HL-60 (cell line): ENCODE measurements at regions not wholly inside any gene's neighbourhood (a gene's known extent, or its start where the extent isn't known, plus 50 kb on each side); places are given as distances from the start of the nearest gene placed in this dataset.

ENCODE experiments used
- DNase-seq, 2 experiments: peaks; one replicate each; pipeline ENCODE4 v3.0.0-alpha.2; 2010 to 2020; ENCODE audit warnings: low read depth in 1 of 2, low spot score in 1 of 2
- H3K27ac ChIP-seq: fragments of 250-450 bp; sonication (Bioruptor Pico); replicated peaks from 2 replicates; pipeline ENCODE4 v1.5.1; 2020; ENCODE audit warnings: mild to moderate bottlenecking, moderate library complexity
- H3K27me3 ChIP-seq: fragments of 250-450 bp; sonication (Bioruptor Pico); 2 replicates; pipeline ENCODE4 v1.5.1; 2021; ENCODE audit warnings: mild to moderate bottlenecking, moderate library complexity; ENCODE audit not compliant: insufficient read depth, poor library complexity, severe bottlenecking
- H3K4me3 ChIP-seq: replicated peaks from 2 replicates; pipeline ENCODE4 v1.5.1; 2011; ENCODE audit warnings: mild to moderate bottlenecking, control low read depth, low read length; ENCODE audit not compliant: insufficient read depth
- GABPA ChIP-seq: IDR thresholded peaks from 2 replicates; pipeline ENCODE4 v1.6.1; 2012; ENCODE audit warnings: low read depth
- POLR2AphosphoS5 ChIP-seq: IDR thresholded peaks from 2 replicates; pipeline ENCODE4 v1.6.1; 2012; ENCODE audit warnings: low read depth
- SPI1 ChIP-seq: IDR thresholded peaks from 2 replicates; pipeline ENCODE4 v1.6.1; 2012; ENCODE audit warnings: low read depth, mild to moderate bottlenecking, borderline replicate concordance
- TF ChIP-seq, protein P1 (sequence below): IDR thresholded peaks from one replicate; pipeline ENCODE4 v1.5.1; 2011; ENCODE audit warnings: low read length, control low read depth, inconsistent platforms; ENCODE audit not compliant: insufficient read depth
- TF ChIP-seq, protein P2 (sequence below): IDR thresholded peaks from 2 replicates; pipeline ENCODE4 v1.6.1; 2012; ENCODE audit warnings: low read depth; ENCODE audit not compliant: insufficient replicate concordance

DNA sequence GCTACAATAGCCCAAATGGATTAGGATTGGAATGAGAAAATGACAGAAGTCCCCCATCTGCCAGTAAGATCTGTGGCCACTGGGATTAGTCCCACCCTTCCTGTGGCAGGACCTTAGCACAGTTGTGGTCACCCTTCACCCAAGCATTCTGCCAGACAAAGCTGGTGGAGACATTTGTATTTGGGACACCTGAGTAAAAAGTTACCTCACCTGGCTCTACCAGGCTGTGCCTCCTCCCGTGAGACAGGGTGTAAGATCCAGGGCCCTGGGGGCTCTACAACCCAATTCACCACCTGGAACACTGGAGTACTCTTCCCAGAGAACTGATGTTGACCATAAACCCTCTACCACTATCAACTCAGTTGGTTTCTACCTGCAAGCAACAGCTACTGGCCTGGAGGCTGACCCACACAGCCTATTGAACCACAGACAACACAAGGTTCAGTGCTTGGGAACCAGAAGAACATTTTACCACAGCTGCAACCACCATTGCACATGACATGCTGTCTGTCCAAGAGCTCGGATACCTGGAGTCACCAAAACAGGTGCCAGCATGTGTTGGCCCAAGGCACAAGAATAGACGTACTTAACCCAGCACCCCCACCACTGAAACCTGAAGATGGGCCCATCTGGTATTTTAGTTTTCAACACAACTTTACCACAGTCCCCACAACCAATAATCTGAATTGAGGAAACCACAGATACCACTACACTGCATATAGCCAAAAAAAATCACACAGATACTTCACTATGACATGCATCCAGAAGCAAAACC lies 1686.7 kb downstream of the SI start:
- H3K27ac ChIP-seq, result no peak overlapping the region
- TF ChIP-seq, protein P1, sequence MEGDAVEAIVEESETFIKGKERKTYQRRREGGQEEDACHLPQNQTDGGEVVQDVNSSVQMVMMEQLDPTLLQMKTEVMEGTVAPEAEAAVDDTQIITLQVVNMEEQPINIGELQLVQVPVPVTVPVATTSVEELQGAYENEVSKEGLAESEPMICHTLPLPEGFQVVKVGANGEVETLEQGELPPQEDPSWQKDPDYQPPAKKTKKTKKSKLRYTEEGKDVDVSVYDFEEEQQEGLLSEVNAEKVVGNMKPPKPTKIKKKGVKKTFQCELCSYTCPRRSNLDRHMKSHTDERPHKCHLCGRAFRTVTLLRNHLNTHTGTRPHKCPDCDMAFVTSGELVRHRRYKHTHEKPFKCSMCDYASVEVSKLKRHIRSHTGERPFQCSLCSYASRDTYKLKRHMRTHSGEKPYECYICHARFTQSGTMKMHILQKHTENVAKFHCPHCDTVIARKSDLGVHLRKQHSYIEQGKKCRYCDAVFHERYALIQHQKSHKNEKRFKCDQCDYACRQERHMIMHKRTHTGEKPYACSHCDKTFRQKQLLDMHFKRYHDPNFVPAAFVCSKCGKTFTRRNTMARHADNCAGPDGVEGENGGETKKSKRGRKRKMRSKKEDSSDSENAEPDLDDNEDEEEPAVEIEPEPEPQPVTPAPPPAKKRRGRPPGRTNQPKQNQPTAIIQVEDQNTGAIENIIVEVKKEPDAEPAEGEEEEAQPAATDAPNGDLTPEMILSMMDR, result no peak
- TF ChIP-seq GABPA, result no peak
- TF ChIP-seq SPI1, result no peak
- TF ChIP-seq, protein P2, sequence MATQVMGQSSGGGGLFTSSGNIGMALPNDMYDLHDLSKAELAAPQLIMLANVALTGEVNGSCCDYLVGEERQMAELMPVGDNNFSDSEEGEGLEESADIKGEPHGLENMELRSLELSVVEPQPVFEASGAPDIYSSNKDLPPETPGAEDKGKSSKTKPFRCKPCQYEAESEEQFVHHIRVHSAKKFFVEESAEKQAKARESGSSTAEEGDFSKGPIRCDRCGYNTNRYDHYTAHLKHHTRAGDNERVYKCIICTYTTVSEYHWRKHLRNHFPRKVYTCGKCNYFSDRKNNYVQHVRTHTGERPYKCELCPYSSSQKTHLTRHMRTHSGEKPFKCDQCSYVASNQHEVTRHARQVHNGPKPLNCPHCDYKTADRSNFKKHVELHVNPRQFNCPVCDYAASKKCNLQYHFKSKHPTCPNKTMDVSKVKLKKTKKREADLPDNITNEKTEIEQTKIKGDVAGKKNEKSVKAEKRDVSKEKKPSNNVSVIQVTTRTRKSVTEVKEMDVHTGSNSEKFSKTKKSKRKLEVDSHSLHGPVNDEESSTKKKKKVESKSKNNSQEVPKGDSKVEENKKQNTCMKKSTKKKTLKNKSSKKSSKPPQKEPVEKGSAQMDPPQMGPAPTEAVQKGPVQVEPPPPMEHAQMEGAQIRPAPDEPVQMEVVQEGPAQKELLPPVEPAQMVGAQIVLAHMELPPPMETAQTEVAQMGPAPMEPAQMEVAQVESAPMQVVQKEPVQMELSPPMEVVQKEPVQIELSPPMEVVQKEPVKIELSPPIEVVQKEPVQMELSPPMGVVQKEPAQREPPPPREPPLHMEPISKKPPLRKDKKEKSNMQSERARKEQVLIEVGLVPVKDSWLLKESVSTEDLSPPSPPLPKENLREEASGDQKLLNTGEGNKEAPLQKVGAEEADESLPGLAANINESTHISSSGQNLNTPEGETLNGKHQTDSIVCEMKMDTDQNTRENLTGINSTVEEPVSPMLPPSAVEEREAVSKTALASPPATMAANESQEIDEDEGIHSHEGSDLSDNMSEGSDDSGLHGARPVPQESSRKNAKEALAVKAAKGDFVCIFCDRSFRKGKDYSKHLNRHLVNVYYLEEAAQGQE, result no peak
- TF ChIP-seq POLR2AphosphoS5, result no peak
- H3K4me3 ChIP-seq, result no peak overlapping the region
- no peak for DNase-seq
- no peaks in the 10 kb centered on the region for H3K27me3 ChIP-seq

DNA sequence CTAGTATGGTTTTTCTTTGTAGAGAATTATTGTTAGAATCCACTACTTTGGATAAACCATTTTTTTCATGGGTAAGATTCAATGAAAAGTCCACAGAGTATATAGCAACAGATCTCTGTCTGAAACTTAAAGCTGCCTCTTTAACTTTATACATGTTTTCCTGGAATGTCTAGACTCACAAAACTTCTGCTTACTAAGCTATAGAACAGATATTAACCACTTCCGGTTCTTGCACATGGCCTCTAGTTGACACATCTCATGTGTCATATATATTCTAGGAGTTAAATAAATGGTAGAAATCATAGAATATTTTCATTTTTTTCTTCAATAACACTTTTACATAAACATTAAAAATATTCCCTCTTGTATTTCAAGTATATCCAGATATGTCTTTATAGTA lies 1693.9 kb downstream of the SI start:
- H3K27ac ChIP-seq, result no peak overlapping the region
- TF ChIP-seq, protein P2, result no peak
- TF ChIP-seq GABPA, result no peak
- TF ChIP-seq, protein P1, result no peak
- no peak for TF ChIP-seq SPI1
- no peak for TF ChIP-seq POLR2AphosphoS5
- no peak for DNase-seq
- H3K27me3 ChIP-seq, result no peaks in the 10 kb centered on the region
- H3K4me3 ChIP-seq, result no peak overlapping the region

DNA sequence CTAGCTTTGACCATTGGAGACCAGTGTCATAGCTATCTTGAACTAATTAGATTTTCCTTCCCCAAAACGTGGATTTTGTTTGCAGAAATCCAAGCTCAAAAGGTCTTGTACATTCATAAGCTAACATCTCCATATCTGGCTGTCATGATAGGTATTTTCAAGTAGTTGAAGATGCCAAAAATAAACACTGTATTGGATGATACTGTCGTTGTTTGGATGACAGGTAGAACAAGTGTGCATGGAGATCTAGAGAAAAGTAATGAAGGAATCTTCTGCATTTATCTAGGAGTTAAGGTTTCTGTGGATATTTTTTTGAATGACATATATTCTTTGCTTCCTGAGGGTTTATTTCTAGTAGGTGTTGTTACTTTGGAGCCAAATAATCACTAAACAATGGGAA lies 1696.1 kb downstream of the SI start:
- no peak overlapping the region for H3K27ac ChIP-seq
- DNase-seq, result no peak
- H3K4me3 ChIP-seq, result no peak overlapping the region
- TF ChIP-seq SPI1, result no peak
- no peaks in the 10 kb centered on the region for H3K27me3 ChIP-seq

DNA sequence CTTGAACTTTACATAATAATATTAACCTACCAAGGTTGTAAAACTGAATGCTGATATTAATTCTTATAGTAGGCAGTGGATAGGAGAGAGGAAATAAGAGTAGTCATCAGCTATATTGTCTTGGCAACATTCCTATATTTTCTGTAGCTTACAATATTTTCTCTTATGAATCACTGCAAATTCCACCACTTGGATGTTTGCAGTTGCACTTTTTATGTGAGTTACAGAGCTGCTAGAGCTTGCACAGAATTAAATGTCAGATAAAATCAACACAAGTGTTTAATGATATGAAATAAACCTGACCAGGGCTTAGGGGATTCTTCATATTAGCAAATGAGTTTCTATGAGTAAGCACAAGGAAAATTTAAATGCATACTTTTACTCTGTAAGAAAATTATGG lies 1710.1 kb downstream of the SI start:
- no peak for DNase-seq
- no peak overlapping the region for H3K4me3 ChIP-seq
- TF ChIP-seq GABPA, result no peak
- H3K27me3 ChIP-seq, result no peaks in the 10 kb centered on the region
- H3K27ac ChIP-seq, result no peak overlapping the region

DNA sequence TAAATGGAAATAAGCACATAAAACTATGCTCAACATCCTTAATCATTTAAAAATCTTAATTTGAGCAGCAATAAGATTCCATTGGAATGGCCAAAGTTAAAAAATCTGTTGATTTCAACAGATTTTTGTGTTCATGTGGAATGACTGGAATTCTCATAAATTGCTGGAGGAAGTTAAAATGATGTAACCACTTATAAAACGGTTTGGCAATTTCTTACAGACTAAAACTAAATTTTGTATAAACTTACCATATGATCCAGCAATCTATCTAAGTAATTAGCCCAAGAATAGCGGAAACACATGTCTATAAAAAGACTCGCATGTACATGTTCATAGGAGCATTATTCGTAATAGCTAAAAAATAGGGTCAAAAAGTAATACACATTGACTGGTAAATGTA lies 1713.6 kb downstream of the SI start:
- no peak overlapping the region for H3K27ac ChIP-seq
- no peak overlapping the region for H3K4me3 ChIP-seq
- TF ChIP-seq, protein P1, result no peak
- TF ChIP-seq SPI1 (no peak), GABPA (no peak), POLR2AphosphoS5 (no peak)
- TF ChIP-seq, protein P2, result no peak
- no peak for DNase-seq
- no peaks in the 10 kb centered on the region for H3K27me3 ChIP-seq
